ENCODE measurements at regions not wholly inside any gene's neighbourhood (a gene's known extent, or its start where the extent isn't known, plus 50 kb on each side); places are given as distances from the start of the nearest gene placed in this dataset.

GRCh38 chr1:177793900-177794299, 176.0 kb downstream of the SEC16B start:
- Histone ChIP-seq H3K36me3 (no peaks in the 10 kb centered on the region), H3K4me1 (no peaks in the 10 kb centered on the region), H3K27ac (no peak overlapping the region), H3K27me3 (no peaks in the 10 kb centered on the region), H3K9me3 (no peaks in the 10 kb centered on the region), H3K4me3 (no peak overlapping the region)
- 0 to 19% (median 3%) methylated on average over 1 of the region's 1 CpG for WGBS, 5 donors
- no peak for TF ChIP-seq POLR2A (IDR thresholded peaks at IDR 0.05)
- TF ChIP-seq CTCF (IDR thresholded peaks at IDR 0.05), result no peak
- no peak for TF ChIP-seq POLR2AphosphoS5 (IDR thresholded peaks at IDR 0.05)
- TF ChIP-seq EP300 (IDR thresholded peaks at IDR 0.05), result no peak
- no peak for DNase-seq
- intact Hi-C loops (cut with DNase I; ENCODE audit: low total_unique reads), result no loop called here

DNA sequence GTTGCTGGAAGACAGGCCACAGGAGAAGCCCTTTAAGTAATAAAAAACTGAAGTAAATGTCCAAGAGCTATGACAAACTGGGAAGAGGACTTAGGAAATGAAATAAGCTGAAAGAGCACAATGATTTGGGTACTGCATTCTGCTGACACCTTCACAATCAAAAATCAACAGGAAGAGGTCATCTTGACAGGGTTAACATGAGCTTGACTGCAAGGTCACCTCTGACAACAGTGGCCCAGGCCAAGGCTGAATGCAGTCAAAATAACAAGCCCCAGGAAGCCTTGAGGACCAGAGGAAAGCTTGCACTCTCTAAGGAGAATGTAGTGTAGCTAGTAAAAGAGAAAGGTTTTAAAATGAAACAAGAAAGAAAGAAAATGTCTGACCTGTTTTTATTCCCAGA, 179.3 kb downstream of the SEC16B start:
- TF ChIP-seq POLR2AphosphoS5 (IDR thresholded peaks at IDR 0.05) (no peak), CTCF (IDR thresholded peaks at IDR 0.05) (no peak), POLR2A (IDR thresholded peaks at IDR 0.05) (no peak), EP300 (IDR thresholded peaks at IDR 0.05) (no peak)
- Histone ChIP-seq H3K4me1 (no peaks in the 10 kb centered on the region), H3K27ac (no peak overlapping the region), H3K27me3 (no peaks in the 10 kb centered on the region), H3K36me3 (no peaks in the 10 kb centered on the region), H3K9me3 (no peaks in the 10 kb centered on the region), H3K4me3 (no peak overlapping the region)
- intact Hi-C loops (cut with DNase I; ENCODE audit: low total_unique reads), result no loop called here
- no peak for DNase-seq

DNA sequence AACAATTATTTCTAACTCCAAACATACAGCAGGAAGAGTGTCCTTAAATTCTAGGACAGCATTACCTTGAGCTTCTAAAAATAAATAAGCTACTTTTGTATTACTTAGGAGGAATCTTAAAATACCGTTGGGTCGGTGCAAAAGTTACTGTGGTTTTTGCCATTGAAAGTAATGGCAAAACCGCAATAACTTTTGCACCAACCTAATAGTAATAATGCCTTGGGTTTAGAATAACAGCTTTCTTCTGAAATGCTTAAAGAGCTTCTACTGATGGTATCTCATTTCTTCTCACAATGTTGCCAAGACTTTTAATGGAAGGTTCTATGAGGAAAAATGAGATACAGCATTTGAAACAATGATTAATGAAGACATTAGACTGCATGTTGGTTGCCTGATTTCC, 179.9 kb downstream of the SEC16B start:
- no peaks in the 10 kb centered on the region for H3K27me3 ChIP-seq
- no peaks in the 10 kb centered on the region for H3K4me1 ChIP-seq
- no peak for DNase-seq
- intact Hi-C loops (cut with DNase I; ENCODE audit: low total_unique reads), result no loop called here
- no peaks in the 10 kb centered on the region for H3K9me3 ChIP-seq
- H3K27ac ChIP-seq, result no peak overlapping the region
- no peaks in the 10 kb centered on the region for H3K36me3 ChIP-seq
- TF ChIP-seq EP300 (IDR thresholded peaks at IDR 0.05), result no peak
- TF ChIP-seq CTCF (IDR thresholded peaks at IDR 0.05), result no peak
- TF ChIP-seq POLR2A (IDR thresholded peaks at IDR 0.05), result no peak
- TF ChIP-seq POLR2AphosphoS5 (IDR thresholded peaks at IDR 0.05), result no peak
- WGBS, 5 donors, result 86 to 93% (median 91%) methylated on average over 3 of the region's 3 CpGs
- H3K4me3 ChIP-seq, result no peak overlapping the region

DNA sequence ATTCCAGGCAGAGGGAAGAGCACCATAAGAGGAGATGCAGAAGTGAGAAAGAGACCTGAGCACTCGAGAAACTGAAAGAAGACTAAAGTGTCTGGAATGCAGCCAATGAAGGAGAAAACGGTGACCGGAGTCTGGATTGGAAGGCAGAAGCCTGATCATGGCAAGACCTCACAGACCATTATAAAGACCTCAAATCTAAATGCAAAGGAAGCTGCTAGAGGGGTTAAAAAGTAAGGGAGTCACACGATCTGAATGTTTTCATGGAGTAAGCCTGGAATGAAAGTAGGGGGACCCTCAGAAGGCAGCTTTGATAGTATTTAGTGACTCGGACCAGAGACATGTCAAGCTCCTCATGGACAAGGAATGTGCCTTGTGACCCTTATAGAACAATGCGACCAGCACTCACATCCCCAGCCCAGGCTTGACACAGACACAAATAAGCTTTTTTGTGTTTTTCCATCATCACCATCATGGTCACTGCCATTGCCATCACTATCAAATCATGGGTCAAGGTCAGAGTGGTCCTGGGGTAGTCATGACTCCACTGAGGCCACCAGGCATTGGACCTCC, 183.6 kb downstream of the SEC16B start:
- intact Hi-C loops (cut with DNase I; ENCODE audit: low total_unique reads), result no loop called here
- TF ChIP-seq CTCF (IDR thresholded peaks at IDR 0.05) (no peak), POLR2AphosphoS5 (IDR thresholded peaks at IDR 0.05) (no peak), EP300 (IDR thresholded peaks at IDR 0.05) (no peak), POLR2A (IDR thresholded peaks at IDR 0.05) (no peak)
- Histone ChIP-seq H3K9me3 (no peaks in the 10 kb centered on the region), H3K4me1 (no peaks in the 10 kb centered on the region), H3K27me3 (no peaks in the 10 kb centered on the region), H3K4me3 (no peak overlapping the region), H3K27ac (no peak overlapping the region), H3K36me3 (no peaks in the 10 kb centered on the region)
- 69 to 83% (median 80%) methylated on average over 6 of the region's 6 CpGs for WGBS, 5 donors
- DNase-seq, result no peak
